PC-9 (cell line): ENCODE measurements at regions not wholly inside any gene's neighbourhood (a gene's known extent, or its start where the extent isn't known, plus 50 kb on each side); places are given as distances from the start of the nearest gene placed in this dataset.

Experiments
- BruUV-seq: library from RNA; stranded (reverse); fragments of 400-500 nt; replicated peaks from 2 replicates; lab custom pipeline; 2021; lab: Mats Ljungman, UMichigan
- CTCF ChIA-PET: fragments of 300-600 bp; sonication (Branson Sonifier 250); formaldehyde crosslinking; loops from one replicate; lab custom pipeline; 2022; ENCODE audit warnings: antibody characterized with exemption; lab: Charles Lee
- POLR2A ChIA-PET: fragments of 300-600 bp; sonication (Branson Sonifier 250); formaldehyde crosslinking; loops from one replicate; lab custom pipeline; 2022; ENCODE audit warnings: antibody characterized with exemption; ENCODE audit not compliant: unreplicated experiment; lab: Charles Lee
- DNase-seq, 2 experiments: peaks; one replicate each; pipeline versions ENCODE4 v3.0.0 to v3.0.0-alpha.2; 2015 to 2022; ENCODE audit warnings: mixed read lengths in 1 of 2
- H2AFZ ChIP-seq: fragments of 200-600 bp; sonication (generic); 2 replicates; pipeline ENCODE4 v1.8.1; 2017; ENCODE audit warnings: antibody characterized with exemption
- H3F3A ChIP-seq: fragments of 200-600 bp; sonication (generic); 2 replicates; pipeline ENCODE4 v1.8.1; 2017; ENCODE audit warnings: antibody characterized with exemption, mild to moderate bottlenecking, low read depth; ENCODE audit not compliant: insufficient read depth
- H3K27ac ChIP-seq: fragments of 200-600 bp; sonication (generic); 2 replicates; pipeline ENCODE4 v1.6.1; 2016; ENCODE audit warnings: mixed run types
- H3K27me3 ChIP-seq: fragments of 200-600 bp; sonication (generic); 2 replicates; pipeline ENCODE4 v1.6.1; 2016; ENCODE audit warnings: low read depth, mixed run types; ENCODE audit not compliant: insufficient read depth
- H3K36me3 ChIP-seq: fragments of 200-600 bp; sonication (generic); 2 replicates; pipeline ENCODE4 v1.6.1; 2016; ENCODE audit warnings: low read depth, mixed run types
- H3K4me1 ChIP-seq: fragments of 200-600 bp; sonication (generic); replicated peaks from 2 replicates; pipeline ENCODE4 v1.6.1; 2016; ENCODE audit warnings: mixed run types; ENCODE audit not compliant: insufficient read depth
- H3K4me2 ChIP-seq: fragments of 200-600 bp; sonication (generic); 2 replicates; pipeline ENCODE4 v1.6.1; 2017; ENCODE audit warnings: mixed run types
- H3K4me3 ChIP-seq: fragments of 200-600 bp; sonication (generic); 2 replicates; pipeline ENCODE4 v1.6.1; 2016; ENCODE audit warnings: mixed run types
- H3K79me2 ChIP-seq: fragments of 200-600 bp; sonication (generic); 2 replicates; pipeline ENCODE4 v1.6.1; 2017; ENCODE audit warnings: low read depth, mixed run types
- H3K9me2 ChIP-seq: fragments of 200-600 bp; sonication (generic); 2 replicates; pipeline ENCODE4 v1.8.1; 2017; ENCODE audit warnings: mild to moderate bottlenecking; ENCODE audit not compliant: insufficient read depth
- H3K9me3 ChIP-seq: fragments of 200-600 bp; sonication (generic); 2 replicates; pipeline ENCODE4 v1.8.1; 2016; ENCODE audit warnings: low read depth; ENCODE audit not compliant: insufficient read depth
- H4K20me1 ChIP-seq: fragments of 200-600 bp; sonication (generic); 2 replicates; pipeline ENCODE4 v1.8.1; 2017; ENCODE audit not compliant: insufficient read depth
- EZH2 ChIP-seq: fragments of 200-600 bp; sonication (generic); IDR thresholded peaks from 2 replicates; pipeline ENCODE4 v1.8.0; 2017; ENCODE audit warnings: antibody characterized with exemption, low read depth
- intact Hi-C: fragments of 100-400 bp; cut with micrococcal nuclease; formaldehyde crosslinking; loops from one replicate; pipeline ENCODE4 v1.10.0; 2022; ENCODE audit not compliant: unreplicated experiment
- TF ChIP-seq, protein P1 (sequence below): fragments of 200-600 bp; sonication (generic); conservative IDR thresholded peaks from 2 replicates; pipeline ENCODE4 v1.6.1; 2017; ENCODE audit warnings: mixed run types, antibody characterized with exemption, mild to moderate bottlenecking, moderate library complexity

DNA sequence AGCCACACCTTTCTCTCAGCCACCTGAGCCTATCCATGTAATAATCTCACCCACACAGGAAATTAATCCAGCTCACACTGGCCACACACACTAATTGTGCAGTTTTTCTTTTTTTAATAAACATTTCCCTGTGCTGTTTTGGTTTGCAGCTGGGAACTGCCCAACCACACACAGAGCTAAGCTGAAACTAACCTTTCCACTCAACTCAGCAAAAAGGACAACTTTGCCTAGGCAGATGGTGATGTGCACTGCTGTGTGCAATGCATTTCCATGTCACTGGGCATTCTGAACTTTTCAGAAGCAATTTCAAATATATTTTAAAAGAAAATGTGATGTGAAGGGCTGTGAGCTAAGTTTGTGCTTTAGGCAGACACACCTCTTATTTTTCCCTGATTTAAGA, 70.0 kb upstream of the TLL1 start:
- Histone ChIP-seq H3K4me1 (no peaks in the 10 kb centered on the region), H4K20me1 (no peaks in the 10 kb centered on the region), H3K4me2 (no peak overlapping the region), H3K9me2 (no peaks in the 10 kb centered on the region), H3K9me3 (no peaks in the 10 kb centered on the region), H3K27ac (no peak overlapping the region), H2AFZ (no peak overlapping the region), H3F3A (no peaks in the 10 kb centered on the region), H3K4me3 (no peak overlapping the region), H3K79me2 (no peaks in the 10 kb centered on the region), H3K27me3 (no peaks in the 10 kb centered on the region), H3K36me3 (no peaks in the 10 kb centered on the region)
- CTCF ChIA-PET, result no interaction called here
- POLR2A ChIA-PET, result no interaction called here
- DNase-seq, result no peak
- intact Hi-C loops, result no loop called here
- TF ChIP-seq EZH2, result no peak
- TF ChIP-seq, protein P1, sequence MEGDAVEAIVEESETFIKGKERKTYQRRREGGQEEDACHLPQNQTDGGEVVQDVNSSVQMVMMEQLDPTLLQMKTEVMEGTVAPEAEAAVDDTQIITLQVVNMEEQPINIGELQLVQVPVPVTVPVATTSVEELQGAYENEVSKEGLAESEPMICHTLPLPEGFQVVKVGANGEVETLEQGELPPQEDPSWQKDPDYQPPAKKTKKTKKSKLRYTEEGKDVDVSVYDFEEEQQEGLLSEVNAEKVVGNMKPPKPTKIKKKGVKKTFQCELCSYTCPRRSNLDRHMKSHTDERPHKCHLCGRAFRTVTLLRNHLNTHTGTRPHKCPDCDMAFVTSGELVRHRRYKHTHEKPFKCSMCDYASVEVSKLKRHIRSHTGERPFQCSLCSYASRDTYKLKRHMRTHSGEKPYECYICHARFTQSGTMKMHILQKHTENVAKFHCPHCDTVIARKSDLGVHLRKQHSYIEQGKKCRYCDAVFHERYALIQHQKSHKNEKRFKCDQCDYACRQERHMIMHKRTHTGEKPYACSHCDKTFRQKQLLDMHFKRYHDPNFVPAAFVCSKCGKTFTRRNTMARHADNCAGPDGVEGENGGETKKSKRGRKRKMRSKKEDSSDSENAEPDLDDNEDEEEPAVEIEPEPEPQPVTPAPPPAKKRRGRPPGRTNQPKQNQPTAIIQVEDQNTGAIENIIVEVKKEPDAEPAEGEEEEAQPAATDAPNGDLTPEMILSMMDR, result no peak
- no TSS peak for BruUV-seq

DNA sequence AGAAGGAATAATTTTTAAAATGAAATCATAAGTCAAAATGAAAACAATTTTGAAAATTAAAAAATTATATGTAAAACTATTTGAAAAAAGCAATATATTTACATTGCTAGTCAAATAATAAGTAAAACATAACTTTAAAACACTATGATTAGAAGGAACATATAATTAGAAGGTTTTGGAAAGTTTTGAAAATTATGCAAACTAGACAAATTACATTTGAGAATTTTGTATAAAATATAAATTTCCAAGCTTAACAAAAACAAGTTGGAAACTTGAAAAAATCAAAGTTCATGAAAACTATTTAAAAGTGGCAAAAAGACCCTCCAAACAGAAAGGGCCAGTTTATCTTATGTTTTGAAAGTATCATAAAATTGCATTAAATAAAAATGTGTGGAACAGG, 67.6 kb upstream of the TLL1 start:
- POLR2A ChIA-PET, result no interaction called here
- no peak for DNase-seq
- intact Hi-C loops, result no loop called here
- Histone ChIP-seq H3K79me2 (no peaks in the 10 kb centered on the region), H3K27ac (no peak overlapping the region), H3K4me3 (no peak overlapping the region), H3K27me3 (no peaks in the 10 kb centered on the region), H3K9me3 (no peaks in the 10 kb centered on the region), H3F3A (no peaks in the 10 kb centered on the region), H3K4me1 (no peaks in the 10 kb centered on the region), H3K36me3 (no peaks in the 10 kb centered on the region), H4K20me1 (no peaks in the 10 kb centered on the region), H3K4me2 (no peak overlapping the region), H2AFZ (no peak overlapping the region), H3K9me2 (no peaks in the 10 kb centered on the region)
- CTCF ChIA-PET, result no interaction called here
- TF ChIP-seq, protein P1, result no peak
- no peak for TF ChIP-seq EZH2
- BruUV-seq, result no TSS peak

DNA sequence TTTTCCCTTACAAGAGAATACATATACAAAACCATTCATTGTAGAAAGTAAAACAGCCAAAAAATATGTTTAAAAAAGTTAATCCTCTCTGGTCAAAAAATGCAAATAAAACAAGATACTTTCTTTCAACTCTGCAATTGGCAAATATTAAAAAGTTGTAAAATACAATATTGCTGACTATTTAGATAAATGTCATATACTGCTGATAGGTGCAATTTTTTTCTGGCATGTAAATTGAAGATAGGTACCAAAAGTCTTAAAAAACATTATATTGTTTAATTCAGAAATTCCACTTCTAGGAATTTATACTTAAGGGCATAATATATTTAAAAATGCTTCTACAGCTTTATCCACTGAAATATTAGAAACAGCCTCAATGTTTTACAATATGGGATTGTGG, 66.4 kb upstream of the TLL1 start:
- Histone ChIP-seq H3K9me3 (no peaks in the 10 kb centered on the region), H3K4me1 (no peaks in the 10 kb centered on the region), H4K20me1 (no peaks in the 10 kb centered on the region), H3K36me3 (no peaks in the 10 kb centered on the region), H3K9me2 (no peaks in the 10 kb centered on the region), H3F3A (no peaks in the 10 kb centered on the region), H3K79me2 (no peaks in the 10 kb centered on the region), H2AFZ (no peak overlapping the region), H3K4me2 (no peak overlapping the region), H3K27me3 (no peaks in the 10 kb centered on the region), H3K27ac (no peak overlapping the region), H3K4me3 (no peak overlapping the region)
- intact Hi-C loops, result no loop called here
- BruUV-seq, result no TSS peak
- TF ChIP-seq, protein P1, result no peak
- TF ChIP-seq EZH2, result no peak
- ChIA-PET POLR2A (no interaction called here), CTCF (no interaction called here)
- no peak for DNase-seq
